GM12878 (cell line): ENCODE measurements at regions not wholly inside any gene's neighbourhood (a gene's known extent, or its start where the extent isn't known, plus 50 kb on each side); places are given as distances from the start of the nearest gene placed in this dataset.
A peak's percentile ranks its signal among the peaks of the same experiment; 100 is the strongest.

Experiments
- ATAC-seq: fragments of 200-7000 bp; cut with Tn5 transposase; 3 replicates; pipeline ENCODE4 v1.9.1; 2020; ENCODE audit warnings: mild to moderate bottlenecking, moderate library complexity
- BruUV-seq: library from RNA; stranded (reverse); fragments of 400-500 nt; replicated peaks from 2 replicates; lab custom pipeline; 2021; lab: Mats Ljungman, UMichigan
- CTCF ChIA-PET: fragments of 300-600 bp; sonication (Branson Sonifier 250); formaldehyde crosslinking; extraction: SDS; loops from one replicate; lab custom pipeline; 2021; ENCODE audit warnings: inconsistent platforms; lab: Yijun Ruan, JAX
- POLR2A ChIA-PET: fragments of 350-600 bp; formaldehyde crosslinking; extraction: SDS; loops from one replicate; lab custom pipeline; 2021; ENCODE audit warnings: inconsistent platforms; lab: Charles Lee
- RAD21 ChIA-PET: fragments of 300-600 bp; sonication (Branson Sonifier 250); formaldehyde crosslinking; loops from one replicate; lab custom pipeline; 2023; ENCODE audit warnings: antibody characterized with exemption; ENCODE audit not compliant: unreplicated experiment; lab: Charles Lee
- SMC1A ChIA-PET: fragments of 300-600 bp; sonication (Branson Sonifier 250); formaldehyde crosslinking; loops from one replicate; lab custom pipeline; 2023; ENCODE audit not compliant: unreplicated experiment, uncharacterized antibody; lab: Charles Lee
- DNase-seq: peaks from one replicate; pipeline ENCODE4 v3.0.0-alpha.2; 2011; ENCODE audit warnings: low read depth, low spot score
- FAIRE-seq: peaks from 3 replicates; lab custom pipeline; 2011; peaks lifted over from hg19 to GRCh38; lab: Jason Lieb, UNC
- H2AFZ ChIP-seq: 2 replicates; pipeline ENCODE4 v1.6.0; 2011; ENCODE audit warnings: low read depth, low read length, control low read depth; ENCODE audit not compliant: control insufficient read depth
- H3K27ac ChIP-seq: 2 replicates; pipeline ENCODE4 v1.5.1; 2011; ENCODE audit warnings: control low read depth; ENCODE audit not compliant: control insufficient read depth, insufficient read depth
- H3K27me3 ChIP-seq, 2 experiments: replicated peaks in 1 of 2; 2 replicates each; pipeline versions ENCODE4 v1.6.0 to v1.6.1; 2011; ENCODE audit warnings: low read length in 1 of 2; ENCODE audit not compliant: control insufficient read depth in 2 of 2, insufficient read depth in 2 of 2
- H3K36me3 ChIP-seq, 2 experiments: 2 replicates each; pipeline ENCODE4 v1.5.1; 2011; ENCODE audit warnings: low read length in 1 of 2; ENCODE audit not compliant: control insufficient read depth in 2 of 2, insufficient read depth in 2 of 2
- H3K4me1 ChIP-seq: 2 replicates; pipeline ENCODE4 v1.6.1; 2011; ENCODE audit warnings: mild to moderate bottlenecking, low read length, moderate library complexity, mixed read lengths; ENCODE audit not compliant: control insufficient read depth, insufficient read depth
- H3K4me2 ChIP-seq: 2 replicates; pipeline ENCODE4 v1.6.0; 2011; ENCODE audit warnings: control low read depth; ENCODE audit not compliant: control insufficient read depth, insufficient read depth
- H3K4me3 ChIP-seq: fragments of 200-600 bp; sonication (generic); 2 replicates; pipeline ENCODE4 v1.5.1; 2016
- H3K79me2 ChIP-seq: 2 replicates; pipeline ENCODE4 v1.6.0; 2011; ENCODE audit warnings: low read length; ENCODE audit not compliant: control insufficient read depth, insufficient read depth
- H3K9ac ChIP-seq: 2 replicates; pipeline ENCODE4 v1.8.0; 2011; ENCODE audit warnings: low read length, control low read depth, mixed read lengths; ENCODE audit not compliant: control insufficient read depth, insufficient read depth
- H3K9me3 ChIP-seq: replicated peaks from 3 replicates; pipeline ENCODE4 v1.5.1; 2011; ENCODE audit warnings: mild to moderate bottlenecking, low read length; ENCODE audit not compliant: control insufficient read depth, insufficient read depth
- H4K20me1 ChIP-seq: 2 replicates; pipeline ENCODE4 v1.6.0; 2011; ENCODE audit not compliant: control insufficient read depth, insufficient read depth
- CUX1 ChIP-seq: IDR thresholded peaks from 2 replicates; pipeline ENCODE4 v1.6.1; 2012; ENCODE audit warnings: improper control_type of control experiment, low read depth, low read length; ENCODE audit not compliant: insufficient replicate concordance
- EED ChIP-seq: sonication (generic); IDR thresholded peaks from 2 replicates; pipeline ENCODE4 v1.6.1; 2016; ENCODE audit warnings: antibody characterized with exemption, low read depth
- ESRRA ChIP-seq: IDR thresholded peaks from 2 replicates; pipeline ENCODE4 v1.6.1; 2012; ENCODE audit warnings: mild to moderate bottlenecking, low read length, improper control_type of control experiment
- HDAC2 ChIP-seq: fragments of 200-600 bp; sonication (generic); IDR thresholded peaks from 2 replicates; pipeline ENCODE4 v1.6.1; 2017
- MYC ChIP-seq: IDR thresholded peaks from 2 replicates; pipeline ENCODE4 v1.6.1; 2011; ENCODE audit warnings: mild to moderate bottlenecking, low read length, moderate library complexity, inconsistent platforms; ENCODE audit not compliant: insufficient read depth, insufficient replicate concordance, insufficient read length, severe bottlenecking
- NR2C1 ChIP-seq: fragments of 450-650 bp; IDR thresholded peaks from 2 replicates; pipeline ENCODE4 v1.6.1; 2017; ENCODE audit warnings: antibody characterized with exemption, mild to moderate bottlenecking, moderate library complexity
- RAD21 ChIP-seq: IDR thresholded peaks from 2 replicates; pipeline ENCODE4 v1.6.1; 2011; ENCODE audit warnings: mild to moderate bottlenecking, low read depth, low read length, moderate library complexity; ENCODE audit not compliant: insufficient read depth
- RCOR1 ChIP-seq: conservative IDR thresholded peaks from 2 replicates; pipeline ENCODE4 v1.6.1; 2012; ENCODE audit warnings: low read depth, low read length, improper control_type of control experiment
- SMC3 ChIP-seq: IDR thresholded peaks from 2 replicates; pipeline ENCODE4 v1.6.1; 2011; ENCODE audit warnings: low read length, improper control_type of control experiment, borderline replicate concordance
- USF1 ChIP-seq: IDR thresholded peaks from 2 replicates; pipeline ENCODE4 v1.6.1; 2011; ENCODE audit warnings: borderline replicate concordance, low read depth, mild to moderate bottlenecking, moderate library complexity, mixed read lengths, low read length; ENCODE audit not compliant: insufficient read depth; ENCODE audit errors: extremely low read length
- ZNF592 ChIP-seq: fragments of 450-650 bp; IDR thresholded peaks from 2 replicates; pipeline ENCODE4 v1.6.1; 2017; ENCODE audit warnings: mild to moderate bottlenecking, moderate library complexity
- ZNF622 ChIP-seq: fragments of 450-650 bp; IDR thresholded peaks from 2 replicates; pipeline ENCODE4 v1.6.1; 2017; ENCODE audit warnings: mild to moderate bottlenecking, inconsistent platforms
- WGBS: methylation state at CpG from one replicate; pipeline ENCODE4 v1.1.6; 2016; ENCODE audit warnings: low lambda C conversion rate; ENCODE audit not compliant: insufficient replicate concordance, insufficient coverage; ENCODE audit errors: missing lambda C conversion rate; 5-methylcytosine and 5-hydroxymethylcytosine counted together
- in situ Hi-C: fragments of 300-500 bp; cut with MboI; formaldehyde crosslinking; loops from 9 replicates; pipeline ENCODE4 v1.14.3; 2018; ENCODE audit warnings: mixed read lengths
- intact Hi-C: fragments of 100-400 bp; cut with micrococcal nuclease; formaldehyde crosslinking; loops from one replicate; pipeline ENCODE4 v1.14.2; 2022; ENCODE audit not compliant: unreplicated experiment

- intact Hi-C loops: no loop called here
- in situ Hi-C loops: no loop called here
- Histone ChIP-seq H4K20me1 (no peaks in the 10 kb centered on the region), H2AFZ (no peak overlapping the region), H3K27me3 (no peaks in the 10 kb centered on the region), H3K79me2 (no peaks in the 10 kb centered on the region), H3K9ac (no peak overlapping the region), H3K4me2 (no peak overlapping the region), H3K9me3 (no peaks in the 10 kb centered on the region), H3K4me1 (no peaks in the 10 kb centered on the region), H3K4me3 (no peak overlapping the region), H3K27ac (no peak overlapping the region), H3K36me3 (no peaks in the 10 kb centered on the region)
- FAIRE-seq (no peak), DNase-seq (no peak), ATAC-seq (peak; percentile 72)
- ChIA-PET CTCF (interaction anchor here (0.7 to 3.3 kb wide), 9 partner anchors 9 to 1320 kb away, joined by 3 to 10 read pairs (median 5); no protein-coding TSS in a partner anchor), RAD21 (interaction anchor here (1.3 kb wide), 1 partner anchor 544 kb away, joined by 4 read pairs; no protein-coding TSS in a partner anchor), SMC1A (interaction anchor here (0.6 kb wide), 1 partner anchor 541 kb away, joined by 3 read pairs; no protein-coding TSS in a partner anchor), POLR2A (no interaction called here)
- 0% methylated on average over 3 of the region's 3 CpGs for WGBS
- no TSS peak for BruUV-seq
- no peak for TF ChIP-seq HDAC2
- no peak for TF ChIP-seq USF1
- no peak for TF ChIP-seq ESRRA
- peak; percentile 38; the same call in 1 of the 2 replicates for TF ChIP-seq SMC3
- no peak for TF ChIP-seq MYC
- TF ChIP-seq NR2C1: no peak
- peak; percentile 52; the same call in 1 of the 2 replicates for TF ChIP-seq RAD21
- no peak for TF ChIP-seq CUX1
- no peak for TF ChIP-seq ZNF592
- TF ChIP-seq ZNF622: no peak
- TF ChIP-seq RCOR1: no peak
- TF ChIP-seq EED: no peak
These were observed 247.9 kb upstream of the POF1B start for GRCh38 chrX:85627363-85627762.
